ENCODE measurements at regions not wholly inside any gene's neighbourhood (a gene's known extent, or its start where the extent isn't known, plus 50 kb on each side); places are given as distances from the start of the nearest gene placed in this dataset.

DNA sequence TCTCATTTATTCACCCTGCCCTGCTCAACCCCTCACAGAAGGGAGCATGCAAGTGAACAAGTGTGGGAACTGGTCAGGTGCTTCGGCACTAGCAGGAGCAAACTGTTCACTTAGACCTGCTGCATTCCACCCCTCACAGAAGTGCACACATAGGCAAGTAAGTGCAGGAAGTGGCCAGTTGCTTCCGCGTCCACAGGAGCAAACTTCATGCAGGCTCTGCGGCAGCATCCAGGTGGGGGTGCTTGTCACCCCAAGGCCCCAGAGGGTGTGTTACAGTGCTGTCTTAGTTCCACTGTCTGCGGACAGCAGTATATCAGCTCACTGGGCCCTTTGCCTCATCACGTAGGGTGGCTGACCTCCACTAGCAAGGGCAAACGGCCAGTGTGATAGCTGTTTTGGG lies 167.3 kb upstream of the AVPR1A start:
- no peak overlapping the region for H3K4me3 ChIP-seq (ENCODE audit: low read length)
- TF ChIP-seq ZNF274 (IDR thresholded peaks at IDR 0.05; ENCODE audit: low read depth, low read length) = no peak

DNA sequence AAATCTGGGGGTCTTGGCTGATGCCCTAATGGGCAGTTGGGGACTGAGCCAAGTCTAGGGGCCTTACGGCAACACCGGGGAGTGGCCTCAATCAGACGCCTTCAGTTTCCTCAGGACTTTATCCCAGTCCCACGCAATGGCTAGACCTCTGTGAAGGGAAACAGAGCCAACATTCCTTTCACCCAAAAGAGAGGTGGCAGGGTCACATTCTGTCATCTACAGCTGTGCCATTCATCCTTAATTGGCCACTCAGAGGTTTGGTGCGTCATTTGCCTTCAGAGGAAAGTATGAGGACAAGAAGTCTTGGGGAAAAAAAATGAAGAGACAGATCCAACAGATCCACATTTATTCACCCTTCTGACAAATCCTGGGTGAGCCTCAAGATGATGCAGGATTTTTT lies 166.9 kb upstream of the AVPR1A start:
- TF ChIP-seq ZNF274 (IDR thresholded peaks at IDR 0.05; ENCODE audit: low read depth, low read length) = no peak
- H3K4me3 ChIP-seq (ENCODE audit: low read length) = no peak overlapping the region

DNA sequence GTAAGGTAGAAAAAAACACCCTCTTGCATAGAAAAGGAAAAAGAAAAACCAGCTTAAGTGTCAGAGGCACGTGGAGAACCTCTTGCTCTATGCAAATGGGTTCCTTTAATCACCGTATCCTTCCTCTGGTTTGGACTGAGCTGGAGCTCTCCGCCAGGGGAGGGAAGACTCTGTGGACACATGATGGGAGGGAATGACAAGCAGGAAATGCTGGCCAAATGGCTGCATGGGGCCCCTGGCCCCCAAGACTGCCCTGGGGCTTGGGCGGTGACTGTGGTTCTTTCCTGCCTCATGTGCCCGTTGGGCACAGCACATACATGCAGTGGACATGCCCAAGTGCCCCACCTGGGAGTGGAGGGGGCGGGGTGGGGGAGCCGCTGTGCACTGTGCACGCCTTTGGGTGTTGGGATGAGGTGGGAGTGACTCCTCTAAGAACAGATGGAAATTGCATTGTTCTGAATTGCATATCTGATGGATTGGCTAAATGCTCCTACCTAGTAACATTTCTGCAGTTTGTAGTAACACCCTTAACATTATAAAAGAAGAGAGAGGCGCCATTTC lies 166.4 kb upstream of the AVPR1A start:
- H3K4me3 ChIP-seq (ENCODE audit: low read length) = no peak overlapping the region
- TF ChIP-seq ZNF274 (IDR thresholded peaks at IDR 0.05; ENCODE audit: low read depth, low read length) = no peak

DNA sequence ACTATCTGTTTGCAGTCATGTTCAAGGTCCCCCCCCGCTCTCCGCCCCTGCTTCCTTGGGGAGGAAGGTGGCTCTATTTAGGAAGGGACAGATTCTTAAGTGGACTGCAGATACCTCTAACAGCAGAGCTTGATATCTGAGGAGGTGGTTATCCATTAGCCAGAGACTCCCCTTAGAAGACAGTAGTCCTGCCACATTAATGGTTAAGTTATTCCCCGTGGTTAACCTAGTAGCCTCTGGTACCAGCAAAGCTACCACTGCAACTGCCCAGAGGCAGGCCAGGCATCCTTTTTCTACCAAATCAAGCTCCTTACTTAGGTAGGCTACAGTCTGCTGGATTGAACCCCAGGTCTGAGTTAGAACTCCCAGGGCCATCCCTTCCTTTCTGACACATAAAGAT lies 162.1 kb upstream of the AVPR1A start:
- TF ChIP-seq ZNF274 (IDR thresholded peaks at IDR 0.05; ENCODE audit: low read depth, low read length) = no peak
- no peak overlapping the region for H3K4me3 ChIP-seq (ENCODE audit: low read length)

DNA sequence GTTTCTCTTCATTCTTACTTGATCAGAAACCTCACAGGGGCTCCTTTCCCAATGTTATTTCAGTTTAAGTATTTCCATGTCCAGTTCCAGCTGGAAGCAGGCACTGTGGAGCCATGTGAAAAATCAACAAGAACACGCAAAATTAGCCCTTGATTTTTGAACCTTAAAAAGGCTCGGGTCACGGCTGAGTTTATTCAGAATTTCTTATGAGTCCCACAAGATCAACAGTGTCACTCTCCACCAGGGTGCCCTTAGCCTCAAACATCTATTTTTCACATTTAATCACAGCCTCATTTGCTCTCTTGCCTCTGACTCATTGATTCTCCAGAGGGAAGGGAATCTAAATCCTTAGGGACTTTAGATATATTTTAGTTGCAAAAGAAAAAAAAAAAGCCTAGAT lies 157.7 kb upstream of the AVPR1A start:
- H3K4me3 ChIP-seq (ENCODE audit: low read length) = no peak overlapping the region
- no peak for TF ChIP-seq ZNF274 (IDR thresholded peaks at IDR 0.05; ENCODE audit: low read depth, low read length)

DNA sequence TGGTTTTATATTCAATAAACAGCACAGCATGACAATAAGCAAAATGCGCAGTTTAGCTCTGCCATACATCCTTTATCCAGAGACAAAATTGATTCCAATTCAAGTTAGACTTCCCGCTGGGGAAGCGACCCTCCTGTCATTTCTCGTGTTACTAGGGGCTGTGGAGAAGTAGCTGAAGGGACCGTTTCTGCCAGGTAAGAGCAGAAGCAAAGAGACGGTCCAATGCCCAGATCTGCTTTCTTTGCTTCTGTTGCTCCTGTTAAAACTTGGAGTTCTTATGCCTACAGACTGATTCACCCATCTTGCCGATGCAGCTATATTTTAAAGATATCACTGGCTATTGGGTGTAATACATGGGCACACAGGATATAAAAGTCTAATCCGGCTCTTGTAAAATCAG lies 156.8 kb upstream of the AVPR1A start:
- H3K4me3 ChIP-seq (ENCODE audit: low read length) = no peak overlapping the region
- TF ChIP-seq ZNF274 (IDR thresholded peaks at IDR 0.05; ENCODE audit: low read depth, low read length) = no peak

DNA sequence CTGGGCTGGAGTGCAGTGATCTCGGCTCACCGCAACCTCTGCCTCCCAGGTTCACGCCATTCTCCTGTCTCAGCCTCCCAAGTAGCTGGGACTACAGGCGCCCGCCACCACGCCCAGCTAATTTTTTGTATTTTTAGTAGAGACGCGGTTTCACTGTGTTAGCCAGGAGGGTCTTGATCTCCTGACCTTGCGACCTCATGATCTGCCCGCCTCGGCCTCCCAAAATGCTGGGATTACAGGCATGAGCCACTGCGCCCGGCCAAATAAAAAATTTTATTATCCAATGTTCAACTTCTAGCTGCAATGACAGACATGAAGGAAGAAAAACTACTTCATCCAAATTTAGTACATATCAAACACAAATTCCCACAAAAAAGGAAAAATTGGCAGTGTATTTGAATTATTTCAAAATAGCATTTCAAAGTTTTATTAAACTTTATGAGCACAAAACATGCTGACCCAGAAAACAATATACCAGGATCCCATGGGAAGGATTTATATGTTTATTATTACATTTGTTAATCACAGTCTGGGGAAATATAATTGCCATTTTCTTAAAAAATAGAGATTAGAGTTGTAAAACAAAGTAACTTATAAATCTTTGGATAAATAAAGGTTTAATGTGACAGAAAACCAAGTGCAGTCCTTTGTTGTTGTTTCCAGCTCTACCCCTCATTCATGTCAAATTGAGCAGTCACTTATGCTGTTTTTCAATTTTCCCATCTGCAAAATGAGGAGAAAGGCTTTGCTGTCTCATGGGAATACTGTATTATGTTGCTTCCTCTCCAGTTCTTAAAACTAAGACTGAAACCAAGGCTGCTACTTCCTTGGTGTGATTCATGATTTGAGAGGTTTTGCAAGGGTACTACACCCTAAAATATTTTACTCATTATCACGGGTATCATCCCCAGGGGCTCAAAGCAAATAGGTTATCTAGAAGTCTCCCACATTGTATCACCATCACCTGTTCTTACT lies 155.2 kb upstream of the AVPR1A start:
- no peak overlapping the region for H3K4me3 ChIP-seq (ENCODE audit: low read length)
- TF ChIP-seq ZNF274 (IDR thresholded peaks at IDR 0.05; ENCODE audit: low read depth, low read length) = no peak

DNA sequence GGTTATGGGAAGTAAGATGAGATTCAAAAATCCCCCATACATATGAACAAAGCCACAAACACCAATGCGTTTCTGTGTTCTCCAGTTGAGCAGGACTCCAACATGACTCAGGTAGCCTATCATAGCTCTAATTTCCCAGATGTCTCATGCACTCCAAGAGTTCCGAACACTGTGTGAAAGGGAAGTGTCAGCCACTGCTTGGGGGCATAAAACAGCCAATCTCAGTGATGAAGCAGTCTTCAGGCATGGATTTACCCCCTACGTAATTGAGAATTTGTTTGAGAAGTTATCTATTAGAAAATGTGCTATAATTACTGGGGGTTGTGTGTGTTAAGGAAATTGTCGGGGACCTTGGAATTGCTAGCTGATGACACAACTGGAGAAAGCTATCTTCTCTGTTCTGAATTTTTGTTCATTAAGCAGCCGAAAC lies 153.9 kb upstream of the AVPR1A start:
- no peak for TF ChIP-seq ZNF274 (IDR thresholded peaks at IDR 0.05; ENCODE audit: low read depth, low read length)
- peak overlapping the region; percentile 55; the same call in 1 of the 2 replicates for H3K4me3 ChIP-seq (ENCODE audit: low read length)

DNA sequence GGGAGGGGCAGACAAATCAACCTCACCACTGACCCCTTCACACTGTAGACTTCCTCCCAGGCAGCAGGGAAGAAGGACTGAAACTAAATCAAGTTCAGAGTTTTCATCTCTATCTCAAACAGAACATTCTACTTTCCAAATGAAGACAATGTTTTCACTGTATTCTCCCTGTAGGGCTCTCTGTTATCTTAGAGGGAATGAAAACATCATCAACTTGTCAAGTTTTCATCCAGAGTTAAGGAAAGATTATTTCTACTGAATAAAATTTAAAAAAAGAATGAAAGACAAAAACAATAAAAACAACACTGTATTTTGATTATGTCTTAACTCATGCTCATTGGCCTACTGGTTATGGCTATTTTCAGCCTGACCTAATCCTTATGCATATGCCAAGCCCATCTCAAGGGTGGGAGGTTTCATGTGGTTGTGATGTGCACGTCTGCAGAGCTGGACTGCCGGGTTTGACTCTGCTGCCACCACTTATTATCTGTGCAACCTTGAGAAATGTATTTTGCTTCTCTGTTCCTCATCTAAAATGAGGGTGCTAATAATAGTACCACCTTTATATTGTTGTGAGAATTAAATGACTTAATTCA lies 152.0 kb upstream of the AVPR1A start:
- no peak for TF ChIP-seq ZNF274 (IDR thresholded peaks at IDR 0.05; ENCODE audit: low read depth, low read length)

DNA sequence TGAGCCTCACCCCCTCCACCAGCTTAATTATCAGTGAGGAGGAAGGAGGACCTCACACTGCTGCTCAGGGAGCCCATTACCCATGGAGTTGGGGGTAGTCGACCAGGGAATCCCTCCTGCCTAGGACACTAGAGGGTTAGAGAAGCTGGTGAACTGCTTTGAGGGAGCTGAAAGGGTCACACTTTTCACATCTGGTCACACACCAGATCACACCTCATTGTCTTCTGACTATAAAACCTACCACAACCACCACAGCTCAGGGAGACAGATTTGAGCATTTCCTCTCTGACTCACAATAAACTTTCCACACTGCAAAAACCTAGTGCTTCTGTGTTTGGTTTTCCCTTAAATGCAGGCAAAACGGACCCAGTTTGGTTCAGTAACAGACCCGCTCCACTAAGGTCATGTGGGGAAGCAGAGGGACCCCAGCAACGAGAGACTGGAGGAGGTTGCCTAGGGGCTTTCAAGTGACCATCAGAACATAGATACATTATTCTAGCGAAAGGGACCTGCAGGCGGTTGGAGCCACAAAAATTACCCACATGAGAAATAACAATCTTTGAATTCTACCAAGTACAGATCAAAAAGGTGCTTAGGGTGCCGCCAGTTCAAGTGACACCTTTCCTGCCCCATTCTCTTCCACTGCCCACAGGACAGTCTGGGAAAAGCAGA lies 151.4 kb upstream of the AVPR1A start:
- no peak for TF ChIP-seq ZNF274 (IDR thresholded peaks at IDR 0.05; ENCODE audit: low read depth, low read length)
- H3K4me3 ChIP-seq (ENCODE audit: low read length) = peak overlapping the region; percentile 19; the same call in 1 of the 2 replicates

More for the DNA sequence above, 152.0 kb upstream of the AVPR1A start:
- peak overlapping the region; percentile 37; the same call in 1 of the 2 replicates for H3K4me3 ChIP-seq (ENCODE audit: low read length)

DNA sequence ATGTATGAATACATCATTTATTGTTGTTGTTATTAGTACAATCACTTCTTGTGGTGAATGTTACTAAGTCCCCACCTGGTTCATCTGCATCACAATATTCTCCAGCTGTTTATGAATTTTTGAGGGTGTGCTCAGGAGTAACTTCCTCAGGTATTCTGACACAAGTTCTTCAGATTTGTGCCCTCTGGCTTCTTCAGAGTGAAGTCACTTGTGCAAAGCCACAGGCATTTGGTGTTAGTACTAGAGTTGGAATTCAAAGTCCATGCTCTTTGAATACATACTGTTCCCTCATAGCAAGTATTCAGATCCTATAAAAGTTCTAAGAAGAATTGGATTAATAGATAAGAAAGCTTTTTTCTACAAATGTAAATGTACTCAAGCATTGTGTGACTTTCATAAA lies 150.3 kb upstream of the AVPR1A start:
- H3K4me3 ChIP-seq (ENCODE audit: low read length) = no peak overlapping the region

DNA sequence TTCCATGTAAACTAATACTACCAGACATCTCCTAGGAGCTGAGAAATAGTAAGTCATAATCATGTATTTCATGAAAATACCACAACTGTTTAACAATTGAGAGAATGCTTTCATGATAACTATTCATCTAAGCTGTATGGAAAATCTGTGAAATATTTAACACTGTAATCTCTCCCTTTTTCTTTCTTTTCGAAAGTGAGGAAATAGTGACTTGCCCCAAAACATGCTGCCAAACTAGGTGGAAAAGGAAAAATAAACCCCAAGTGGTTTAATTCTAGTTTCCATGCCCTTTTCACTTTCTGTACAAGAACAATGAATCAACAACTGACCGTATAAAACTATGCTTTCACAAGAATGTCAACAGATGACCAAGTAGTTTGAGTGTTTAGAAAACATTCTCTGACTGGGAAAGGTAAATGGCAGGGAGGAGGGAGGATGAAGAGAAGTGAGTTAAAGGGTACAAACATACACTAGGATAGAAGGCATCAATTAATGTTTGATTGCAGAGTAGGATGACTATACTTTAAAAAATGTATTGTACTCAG lies 147.5 kb upstream of the AVPR1A start:
- H3K4me3 ChIP-seq (ENCODE audit: low read length) = no peak overlapping the region
- TF ChIP-seq ZNF274 (IDR thresholded peaks at IDR 0.05; ENCODE audit: low read depth, low read length) = no peak

More for the DNA sequence above, 150.3 kb upstream of the AVPR1A start:
- TF ChIP-seq ZNF274 (IDR thresholded peaks at IDR 0.05; ENCODE audit: low read depth, low read length) = no peak

DNA sequence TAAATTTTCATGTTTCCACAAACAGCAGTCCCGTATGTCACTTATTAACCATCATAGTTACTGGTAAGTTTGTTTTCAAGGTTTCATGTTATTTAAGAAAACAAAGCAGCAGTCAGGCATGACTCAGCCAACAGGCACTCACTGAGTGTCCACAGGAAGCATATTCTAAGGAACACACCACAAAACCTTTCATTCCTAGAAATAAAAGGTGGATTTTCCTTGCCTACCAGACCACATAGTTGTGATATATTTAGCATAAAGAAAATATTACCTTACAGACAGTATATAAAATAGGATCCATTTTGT lies 143.3 kb upstream of the AVPR1A start:
- no peak overlapping the region for H3K4me3 ChIP-seq (ENCODE audit: low read length)
- no peak for TF ChIP-seq ZNF274 (IDR thresholded peaks at IDR 0.05; ENCODE audit: low read depth, low read length)

All from GM08714 (cell line).